ENCODE measurements at regions not wholly inside any gene's neighbourhood (a gene's known extent, or its start where the extent isn't known, plus 50 kb on each side); places are given as distances from the start of the nearest gene placed in this dataset.
"Not testable (repeated sequence)": the region's sequence is repeated elsewhere in the genome, so short reads cannot be mapped to it uniquely, and the experiment has no call there.

GRCh38 chr3:20729185-20729584 lies 543.2 kb upstream of the SGO1 start:
- no peak for DNase-seq (ENCODE audit: low spot score)

GRCh38 chr3:20726786-20727185 lies 540.8 kb upstream of the SGO1 start:
- DNase-seq (ENCODE audit: low spot score), result no peak

- DNase-seq (ENCODE audit: low spot score), result no peak
Measured at GRCh38 chr3:20724241-20724640, 538.2 kb upstream of the SGO1 start.

- not testable (repeated sequence) for DNase-seq (ENCODE audit: low spot score)
Measured at GRCh38 chr3:20716425-20716824, 530.4 kb upstream of the SGO1 start.

- no peak for DNase-seq (ENCODE audit: low spot score)
Measured at GRCh38 chr3:20701641-20702040, 515.6 kb upstream of the SGO1 start.

- peak; percentile 22 for DNase-seq (ENCODE audit: low spot score)
Measured at GRCh38 chr3:20700714-20701113, 514.7 kb upstream of the SGO1 start.

GRCh38 chr3:20698896-20699295 lies 512.9 kb upstream of the SGO1 start:
- no peak for DNase-seq (ENCODE audit: low spot score)

GRCh38 chr3:20696388-20697150 lies 510.6 kb upstream of the SGO1 start:
- DNase-seq (ENCODE audit: low spot score), result no peak

GRCh38 chr3:20692675-20693074 lies 506.7 kb upstream of the SGO1 start:
- no peak for DNase-seq (ENCODE audit: low spot score)

GRCh38 chr3:20683910-20684309 lies 497.9 kb upstream of the SGO1 start:
- DNase-seq (ENCODE audit: low spot score), result no peak

GRCh38 chr3:20682573-20682972 lies 496.6 kb upstream of the SGO1 start:
- DNase-seq (ENCODE audit: low spot score), result no peak

GRCh38 chr3:20680990-20681628 lies 495.1 kb upstream of the SGO1 start:
- DNase-seq (ENCODE audit: low spot score), result no peak

GRCh38 chr3:20673866-20674265 lies 487.9 kb upstream of the SGO1 start:
- DNase-seq (ENCODE audit: low spot score), result no peak

- DNase-seq (ENCODE audit: low spot score), result no peak
Measured at GRCh38 chr3:20669675-20670074, 483.7 kb upstream of the SGO1 start.

- peak; percentile 22 for DNase-seq (ENCODE audit: low spot score)
Measured at GRCh38 chr3:20669184-20669583, 483.2 kb upstream of the SGO1 start.

GRCh38 chr3:20668411-20668810 lies 482.4 kb upstream of the SGO1 start:
- peak; percentile 25 for DNase-seq (ENCODE audit: low spot score)

- no peak for DNase-seq (ENCODE audit: low spot score)
Measured at GRCh38 chr3:20666091-20666490, 480.1 kb upstream of the SGO1 start.

- DNase-seq (ENCODE audit: low spot score), result no peak
Measured at GRCh38 chr3:20658491-20658890, 472.5 kb upstream of the SGO1 start.

GRCh38 chr3:20657560-20657959 lies 471.6 kb upstream of the SGO1 start:
- no peak for DNase-seq (ENCODE audit: low spot score)

- DNase-seq (ENCODE audit: low spot score), result no peak
Measured at GRCh38 chr3:20652231-20652986, 466.4 kb upstream of the SGO1 start.

- DNase-seq (ENCODE audit: low spot score), result no peak
Measured at GRCh38 chr3:20648921-20649381, 462.9 kb upstream of the SGO1 start.

GRCh38 chr3:20648294-20648693 lies 462.3 kb upstream of the SGO1 start:
- no peak for DNase-seq (ENCODE audit: low spot score)

GRCh38 chr3:20646425-20646824 lies 460.4 kb upstream of the SGO1 start:
- DNase-seq (ENCODE audit: low spot score), result no peak
